ENCODE measurements at regions not wholly inside any gene's neighbourhood (a gene's known extent, or its start where the extent isn't known, plus 50 kb on each side); places are given as distances from the start of the nearest gene placed in this dataset.

GRCh38 chr12:83985084-83985483 is 927.5 kb downstream of the SLC6A15 start:
- TF ChIP-seq, protein P1, sequence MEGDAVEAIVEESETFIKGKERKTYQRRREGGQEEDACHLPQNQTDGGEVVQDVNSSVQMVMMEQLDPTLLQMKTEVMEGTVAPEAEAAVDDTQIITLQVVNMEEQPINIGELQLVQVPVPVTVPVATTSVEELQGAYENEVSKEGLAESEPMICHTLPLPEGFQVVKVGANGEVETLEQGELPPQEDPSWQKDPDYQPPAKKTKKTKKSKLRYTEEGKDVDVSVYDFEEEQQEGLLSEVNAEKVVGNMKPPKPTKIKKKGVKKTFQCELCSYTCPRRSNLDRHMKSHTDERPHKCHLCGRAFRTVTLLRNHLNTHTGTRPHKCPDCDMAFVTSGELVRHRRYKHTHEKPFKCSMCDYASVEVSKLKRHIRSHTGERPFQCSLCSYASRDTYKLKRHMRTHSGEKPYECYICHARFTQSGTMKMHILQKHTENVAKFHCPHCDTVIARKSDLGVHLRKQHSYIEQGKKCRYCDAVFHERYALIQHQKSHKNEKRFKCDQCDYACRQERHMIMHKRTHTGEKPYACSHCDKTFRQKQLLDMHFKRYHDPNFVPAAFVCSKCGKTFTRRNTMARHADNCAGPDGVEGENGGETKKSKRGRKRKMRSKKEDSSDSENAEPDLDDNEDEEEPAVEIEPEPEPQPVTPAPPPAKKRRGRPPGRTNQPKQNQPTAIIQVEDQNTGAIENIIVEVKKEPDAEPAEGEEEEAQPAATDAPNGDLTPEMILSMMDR (IDR thresholded peaks at IDR 0.05; ENCODE audit: low read depth, low read length): no peak
- TF ChIP-seq EZH2phosphoT487 (IDR thresholded peaks at IDR 0.05; ENCODE audit: low read depth): no peak
